Choroid plexus epithelial cell (primary cell): ENCODE measurements at regions not wholly inside any gene's neighbourhood (a gene's known extent, or its start where the extent isn't known, plus 50 kb on each side); places are given as distances from the start of the nearest gene placed in this dataset.
A peak's percentile ranks its signal among the peaks of the same experiment; 100 is the strongest.
"Not testable (repeated sequence)": the region's sequence is repeated elsewhere in the genome, so short reads cannot be mapped to it uniquely, and the experiment has no call there.

ENCODE experiments used
- DNase-seq: peaks from one replicate; pipeline ENCODE4 v3.0.0-alpha.2; 2010; ENCODE audit warnings: low read depth
- H3K4me3 ChIP-seq: 2 replicates; pipeline ENCODE4 v1.5.1; 2011; ENCODE audit warnings: low read depth, mild to moderate bottlenecking, control low read depth, low read length, moderate library complexity
- TF ChIP-seq, protein P1 (sequence below): conservative IDR thresholded peaks from 2 replicates; pipeline ENCODE4 v1.5.1; 2011; ENCODE audit warnings: low read depth, mild to moderate bottlenecking, control low read depth, inconsistent platforms, low read length, moderate library complexity

DNA sequence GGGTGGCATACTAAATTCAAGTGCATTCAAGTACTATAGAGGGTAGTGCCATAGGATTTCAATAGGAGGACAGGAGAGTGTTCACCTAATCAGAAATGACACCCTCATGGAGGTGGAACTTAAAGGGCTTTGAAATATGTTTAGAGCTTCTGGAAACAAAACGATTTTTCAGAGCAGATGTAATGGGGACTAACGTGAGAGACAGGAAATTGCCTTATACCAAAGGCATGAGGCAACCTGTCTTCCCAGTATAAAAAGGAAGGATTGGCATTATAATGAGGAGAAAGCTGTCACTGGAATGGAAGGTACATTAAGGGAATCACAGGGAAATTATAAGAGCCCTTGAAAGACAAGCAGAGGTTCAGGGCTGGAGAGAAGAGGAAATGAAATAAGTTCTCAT is 116.3 kb upstream of the PNPLA4 start:
- H3K4me3 ChIP-seq = no peak overlapping the region
- DNase-seq = no peak
- TF ChIP-seq, protein P1, sequence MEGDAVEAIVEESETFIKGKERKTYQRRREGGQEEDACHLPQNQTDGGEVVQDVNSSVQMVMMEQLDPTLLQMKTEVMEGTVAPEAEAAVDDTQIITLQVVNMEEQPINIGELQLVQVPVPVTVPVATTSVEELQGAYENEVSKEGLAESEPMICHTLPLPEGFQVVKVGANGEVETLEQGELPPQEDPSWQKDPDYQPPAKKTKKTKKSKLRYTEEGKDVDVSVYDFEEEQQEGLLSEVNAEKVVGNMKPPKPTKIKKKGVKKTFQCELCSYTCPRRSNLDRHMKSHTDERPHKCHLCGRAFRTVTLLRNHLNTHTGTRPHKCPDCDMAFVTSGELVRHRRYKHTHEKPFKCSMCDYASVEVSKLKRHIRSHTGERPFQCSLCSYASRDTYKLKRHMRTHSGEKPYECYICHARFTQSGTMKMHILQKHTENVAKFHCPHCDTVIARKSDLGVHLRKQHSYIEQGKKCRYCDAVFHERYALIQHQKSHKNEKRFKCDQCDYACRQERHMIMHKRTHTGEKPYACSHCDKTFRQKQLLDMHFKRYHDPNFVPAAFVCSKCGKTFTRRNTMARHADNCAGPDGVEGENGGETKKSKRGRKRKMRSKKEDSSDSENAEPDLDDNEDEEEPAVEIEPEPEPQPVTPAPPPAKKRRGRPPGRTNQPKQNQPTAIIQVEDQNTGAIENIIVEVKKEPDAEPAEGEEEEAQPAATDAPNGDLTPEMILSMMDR = no peak

DNA sequence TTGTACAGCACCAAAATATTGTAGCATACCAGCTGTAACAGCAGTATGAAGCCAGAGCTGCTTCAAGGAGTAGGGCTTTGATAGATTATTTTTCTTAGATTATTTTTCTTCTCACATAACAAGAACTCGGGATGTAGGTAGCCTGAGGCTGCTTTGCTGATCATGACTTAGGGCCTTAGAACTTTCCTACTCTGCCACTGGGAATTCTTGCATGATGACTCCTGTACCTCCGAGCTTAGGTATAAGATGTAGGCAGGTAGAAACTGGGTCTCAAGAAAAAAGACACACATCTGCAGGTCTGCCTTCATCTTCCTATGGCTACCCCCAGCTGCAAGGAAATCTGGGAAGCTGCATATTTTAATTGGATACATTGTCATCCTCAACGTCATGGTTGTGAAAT is 115.9 kb upstream of the PNPLA4 start:
- TF ChIP-seq, protein P1 = no peak
- H3K4me3 ChIP-seq = no peak overlapping the region
- no peak for DNase-seq

DNA sequence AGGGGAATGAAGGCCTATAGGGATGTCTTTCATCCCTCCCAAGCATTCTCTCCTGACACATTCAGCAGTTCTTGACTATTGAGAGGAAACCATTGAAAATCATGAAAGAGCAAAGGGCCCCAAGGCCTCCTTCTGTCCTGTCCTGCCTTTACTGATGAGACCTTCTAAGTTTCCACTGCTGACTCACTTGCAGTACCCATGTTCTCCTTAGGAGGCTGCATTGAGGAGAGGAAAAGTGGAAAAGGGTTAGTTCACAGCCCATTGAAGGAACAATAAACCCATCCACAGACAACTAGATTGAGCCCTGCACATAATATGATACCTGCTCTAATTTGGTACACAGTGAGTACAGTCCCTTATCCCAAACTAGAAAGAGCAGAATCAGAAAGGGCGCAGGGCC is 115.1 kb upstream of the PNPLA4 start:
- peak; percentile 1 for DNase-seq
- TF ChIP-seq, protein P1 = peak; percentile 9
- no peak overlapping the region for H3K4me3 ChIP-seq

DNA sequence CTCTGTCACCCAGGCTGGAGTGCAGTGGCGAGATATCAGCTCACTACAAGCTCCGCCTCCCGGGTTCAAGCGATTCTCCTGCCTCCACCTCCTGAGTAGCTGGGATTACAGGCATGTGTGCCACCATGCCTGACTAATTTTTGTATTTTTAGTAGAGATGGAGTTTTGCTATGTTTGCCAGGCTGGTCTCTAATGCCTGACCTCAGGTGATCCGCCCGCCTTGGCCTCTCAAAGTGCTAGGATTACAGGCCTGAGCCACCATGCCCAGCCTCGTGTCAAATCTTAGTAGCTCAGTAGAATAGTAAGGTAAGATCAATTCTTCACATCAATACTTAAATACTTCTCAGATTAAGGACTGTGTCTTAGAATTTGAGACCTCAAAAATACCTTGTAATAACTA is 112.5 kb upstream of the PNPLA4 start:
- not testable (repeated sequence) for H3K4me3 ChIP-seq, DNase-seq

DNA sequence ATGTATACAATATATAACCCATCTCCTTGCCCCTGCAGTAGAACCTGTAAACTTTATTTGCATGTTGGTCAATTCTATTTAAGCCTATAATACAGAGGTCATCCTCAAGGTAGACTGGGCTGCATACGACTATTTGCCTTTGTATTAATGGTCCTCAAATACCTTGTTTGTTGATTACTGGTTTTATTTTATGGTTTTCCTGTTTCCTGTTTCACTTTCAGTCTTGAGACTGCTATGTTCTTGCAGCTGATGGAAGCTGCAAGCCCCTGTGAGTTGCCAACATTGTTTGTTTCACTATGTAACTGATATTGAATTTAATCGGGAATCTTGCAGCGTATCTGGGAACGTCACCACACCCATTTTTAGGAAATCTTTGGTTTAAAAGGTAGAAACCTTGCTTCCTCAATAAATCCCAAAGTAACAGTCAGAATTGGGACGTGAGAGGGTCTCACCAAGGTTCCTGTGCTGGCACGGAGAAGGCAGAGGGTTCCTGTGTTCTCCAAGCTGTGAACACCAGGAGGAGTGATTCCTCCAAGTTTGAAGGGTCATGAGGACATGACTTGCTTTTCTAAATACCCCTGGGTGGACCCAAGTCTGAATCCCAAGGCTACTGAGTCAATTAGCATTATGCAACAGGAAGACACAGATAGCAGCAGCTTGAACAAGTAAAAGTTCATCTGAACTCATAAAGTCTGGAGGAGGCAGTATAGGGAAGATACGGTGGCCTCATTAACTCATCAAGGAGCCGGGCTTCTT is 110.6 kb upstream of the PNPLA4 start:
- no peak overlapping the region for H3K4me3 ChIP-seq
- TF ChIP-seq, protein P1 = no peak
- DNase-seq = no peak

DNA sequence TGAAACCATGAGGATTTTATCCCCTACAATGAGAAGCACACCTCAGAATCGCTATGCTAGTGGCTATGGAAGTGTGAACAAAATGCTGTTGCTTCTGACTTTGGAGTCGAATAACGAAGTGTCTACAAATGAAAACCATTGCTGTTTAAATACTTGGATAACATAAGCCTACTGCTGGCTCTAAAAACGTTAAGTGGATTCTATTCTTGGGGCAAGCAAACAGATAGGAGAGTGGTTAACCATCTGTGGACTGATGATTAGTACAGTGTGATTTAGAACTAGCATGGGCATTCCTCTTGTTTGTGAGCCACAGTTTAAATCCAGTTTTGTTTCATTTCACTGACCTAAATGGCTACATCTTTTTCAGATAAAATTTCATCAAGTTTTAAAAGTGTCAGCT is 109.7 kb upstream of the PNPLA4 start:
- no peak for DNase-seq
- TF ChIP-seq, protein P1 = no peak
- no peak overlapping the region for H3K4me3 ChIP-seq

DNA sequence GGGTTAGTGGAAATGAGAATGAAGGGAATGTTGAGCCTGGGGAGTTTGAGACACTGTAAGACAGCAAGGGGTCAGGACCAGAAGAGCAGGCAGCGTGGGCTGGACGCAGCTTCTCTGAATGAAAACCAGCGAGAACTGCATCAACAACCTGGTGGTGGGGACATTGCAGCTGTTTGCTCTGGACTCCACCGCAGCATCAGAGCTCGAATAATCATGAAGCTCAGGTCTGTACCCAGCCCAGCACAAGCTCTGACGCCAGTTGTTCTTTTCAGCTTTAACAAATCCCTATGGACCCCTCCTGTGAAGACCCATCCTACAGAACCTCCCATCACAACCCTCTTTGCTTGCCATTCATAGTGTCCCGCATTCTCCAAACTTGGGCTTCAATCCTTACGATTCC is 106.8 kb upstream of the PNPLA4 start:
- TF ChIP-seq, protein P1 = no peak
- DNase-seq = no peak
- no peak overlapping the region for H3K4me3 ChIP-seq
